ENCODE measurements at regions not wholly inside any gene's neighbourhood (a gene's known extent, or its start where the extent isn't known, plus 50 kb on each side); places are given as distances from the start of the nearest gene placed in this dataset.

DNA sequence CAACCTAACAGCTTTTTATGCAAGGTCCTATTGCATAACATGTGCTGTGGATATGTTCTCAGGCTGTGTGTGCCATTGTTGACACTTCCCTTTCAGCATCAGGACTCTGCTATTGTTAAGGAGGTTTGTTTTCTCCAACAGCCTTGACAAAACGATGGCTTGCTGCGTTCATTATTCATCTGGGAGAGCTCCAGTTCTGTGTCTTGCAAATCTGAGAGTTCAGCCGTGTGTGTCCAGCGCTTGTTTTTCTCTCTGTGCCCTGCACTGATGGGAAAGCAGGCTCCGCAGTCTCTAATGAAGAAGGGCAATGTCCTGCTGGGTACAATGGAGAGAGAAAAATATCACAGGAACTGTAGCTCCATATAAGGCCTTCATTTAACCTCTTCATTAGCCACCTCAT, 63.7 kb downstream of the CLDN17 start:
- TF ChIP-seq, protein P1, sequence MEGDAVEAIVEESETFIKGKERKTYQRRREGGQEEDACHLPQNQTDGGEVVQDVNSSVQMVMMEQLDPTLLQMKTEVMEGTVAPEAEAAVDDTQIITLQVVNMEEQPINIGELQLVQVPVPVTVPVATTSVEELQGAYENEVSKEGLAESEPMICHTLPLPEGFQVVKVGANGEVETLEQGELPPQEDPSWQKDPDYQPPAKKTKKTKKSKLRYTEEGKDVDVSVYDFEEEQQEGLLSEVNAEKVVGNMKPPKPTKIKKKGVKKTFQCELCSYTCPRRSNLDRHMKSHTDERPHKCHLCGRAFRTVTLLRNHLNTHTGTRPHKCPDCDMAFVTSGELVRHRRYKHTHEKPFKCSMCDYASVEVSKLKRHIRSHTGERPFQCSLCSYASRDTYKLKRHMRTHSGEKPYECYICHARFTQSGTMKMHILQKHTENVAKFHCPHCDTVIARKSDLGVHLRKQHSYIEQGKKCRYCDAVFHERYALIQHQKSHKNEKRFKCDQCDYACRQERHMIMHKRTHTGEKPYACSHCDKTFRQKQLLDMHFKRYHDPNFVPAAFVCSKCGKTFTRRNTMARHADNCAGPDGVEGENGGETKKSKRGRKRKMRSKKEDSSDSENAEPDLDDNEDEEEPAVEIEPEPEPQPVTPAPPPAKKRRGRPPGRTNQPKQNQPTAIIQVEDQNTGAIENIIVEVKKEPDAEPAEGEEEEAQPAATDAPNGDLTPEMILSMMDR (conservative IDR thresholded peaks at IDR 0.05; ENCODE audit: low read depth, low read length): no peak
- TF ChIP-seq EZH2 (IDR thresholded peaks at IDR 0.05; ENCODE audit: low read length, unreplicated experiment): no peak
- TF ChIP-seq EZH2phosphoT487 (IDR thresholded peaks at IDR 0.05; ENCODE audit: borderline replicate concordance, low read length): no peak

Measured in PC-3 (cell line).